ENCODE measurements at regions not wholly inside any gene's neighbourhood (a gene's known extent, or its start where the extent isn't known, plus 50 kb on each side); places are given as distances from the start of the nearest gene placed in this dataset.
"Not testable (repeated sequence)": the region's sequence is repeated elsewhere in the genome, so short reads cannot be mapped to it uniquely, and the experiment has no call there.

DNA sequence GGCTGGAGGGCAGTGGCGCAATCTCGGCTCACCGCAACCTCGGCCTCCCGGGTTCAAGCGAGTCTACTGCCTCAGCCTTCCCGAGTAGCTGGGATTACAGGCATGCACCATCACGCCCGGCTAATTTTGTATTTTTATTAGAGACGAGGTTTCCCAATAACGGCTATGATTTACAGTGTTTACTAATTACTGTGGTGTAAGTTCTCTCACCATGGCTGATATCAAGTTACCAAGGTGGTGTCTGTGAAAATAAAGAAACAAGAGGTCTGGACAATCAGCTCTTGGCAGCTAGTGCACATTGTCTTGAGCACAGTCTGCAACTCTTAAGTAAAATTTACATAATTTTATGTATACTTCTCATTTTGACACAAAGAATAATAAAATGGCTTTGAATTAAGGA is 385.5 kb upstream of the COX7C start:
- no peak for DNase-seq
- Histone ChIP-seq H3K4me1 (ENCODE audit: control insufficient read depth, insufficient read depth, low read length) (no peaks in the 10 kb centered on the region), H3K9ac (ENCODE audit: extremely low read depth, low read length, poor library complexity, severe bottlenecking) (no peak overlapping the region), H3K4me3 (ENCODE audit: low read length) (no peak overlapping the region), H3K9me3 (ENCODE audit: control insufficient read depth, low read length) (no peaks in the 10 kb centered on the region), H3K36me3 (ENCODE audit: control insufficient read depth, insufficient read depth, low read length) (no peaks in the 10 kb centered on the region), H3K27ac (ENCODE audit: low read depth, low read length) (no peak overlapping the region), H3K27me3 (ENCODE audit: control insufficient read depth, insufficient read depth, low read length, poor library complexity, severe bottlenecking) (no peaks in the 10 kb centered on the region)
- H3K4me3 Mint-ChIP-seq: no peak overlapping the region
- no peaks in the 10 kb centered on the region for H3K27me3 Mint-ChIP-seq (ENCODE audit: insufficient read depth)
- H3K9me3 Mint-ChIP-seq: no peaks in the 10 kb centered on the region
- H3K4me1 Mint-ChIP-seq: no peaks in the 10 kb centered on the region
- H3K27ac Mint-ChIP-seq: no peak overlapping the region
- H3K36me3 Mint-ChIP-seq (ENCODE audit: low read depth): no peaks in the 10 kb centered on the region
- TF ChIP-seq, protein P1, sequence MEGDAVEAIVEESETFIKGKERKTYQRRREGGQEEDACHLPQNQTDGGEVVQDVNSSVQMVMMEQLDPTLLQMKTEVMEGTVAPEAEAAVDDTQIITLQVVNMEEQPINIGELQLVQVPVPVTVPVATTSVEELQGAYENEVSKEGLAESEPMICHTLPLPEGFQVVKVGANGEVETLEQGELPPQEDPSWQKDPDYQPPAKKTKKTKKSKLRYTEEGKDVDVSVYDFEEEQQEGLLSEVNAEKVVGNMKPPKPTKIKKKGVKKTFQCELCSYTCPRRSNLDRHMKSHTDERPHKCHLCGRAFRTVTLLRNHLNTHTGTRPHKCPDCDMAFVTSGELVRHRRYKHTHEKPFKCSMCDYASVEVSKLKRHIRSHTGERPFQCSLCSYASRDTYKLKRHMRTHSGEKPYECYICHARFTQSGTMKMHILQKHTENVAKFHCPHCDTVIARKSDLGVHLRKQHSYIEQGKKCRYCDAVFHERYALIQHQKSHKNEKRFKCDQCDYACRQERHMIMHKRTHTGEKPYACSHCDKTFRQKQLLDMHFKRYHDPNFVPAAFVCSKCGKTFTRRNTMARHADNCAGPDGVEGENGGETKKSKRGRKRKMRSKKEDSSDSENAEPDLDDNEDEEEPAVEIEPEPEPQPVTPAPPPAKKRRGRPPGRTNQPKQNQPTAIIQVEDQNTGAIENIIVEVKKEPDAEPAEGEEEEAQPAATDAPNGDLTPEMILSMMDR (conservative IDR thresholded peaks at IDR 0.05): no peak
- 92 to 94% methylated on average over 7 to 11 of the region's 11 CpGs for WGBS, 2 experiments (ENCODE audit: insufficient coverage in 1 of 2, insufficient read length in 1 of 2)

DNA sequence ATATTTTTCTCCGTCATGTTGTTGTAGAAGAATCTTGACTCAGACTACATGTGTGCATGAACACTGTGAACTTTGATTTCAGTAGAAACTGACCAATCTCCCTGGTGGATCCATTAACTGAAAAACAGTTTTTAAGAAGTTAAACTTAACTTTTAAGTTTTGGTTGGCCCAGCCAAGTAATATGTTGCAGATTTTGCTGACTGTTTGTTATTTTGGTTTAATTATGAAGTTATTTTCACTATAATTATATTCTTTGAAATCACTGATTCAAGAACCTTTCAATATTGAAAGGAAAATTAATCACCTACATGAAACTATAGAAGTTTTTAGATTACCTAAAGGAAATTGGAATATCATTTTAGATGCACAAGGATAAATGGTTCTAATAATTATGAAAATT is 373.6 kb upstream of the COX7C start:
- Mint-ChIP-seq H3K4me3 (no peak overlapping the region), H3K27me3 (ENCODE audit: insufficient read depth) (no peaks in the 10 kb centered on the region), H3K36me3 (ENCODE audit: low read depth) (no peaks in the 10 kb centered on the region), H3K4me1 (no peaks in the 10 kb centered on the region), H3K27ac (no peak overlapping the region), H3K9me3 (no peaks in the 10 kb centered on the region)
- TF ChIP-seq, protein P1 (conservative IDR thresholded peaks at IDR 0.05): no peak
- H3K4me3 ChIP-seq (ENCODE audit: low read length): no peak overlapping the region
- WGBS, 2 experiments (ENCODE audit: insufficient coverage in 1 of 2, insufficient read length in 1 of 2): 0% methylated on average over 1 of the region's 1 CpG; no CpG with 5 or more reads in 1 of the 2 experiments
- no peaks in the 10 kb centered on the region for H3K9me3 ChIP-seq (ENCODE audit: control insufficient read depth, low read length)
- no peaks in the 10 kb centered on the region for H3K27me3 ChIP-seq (ENCODE audit: control insufficient read depth, insufficient read depth, low read length, poor library complexity, severe bottlenecking)
- no peak overlapping the region for H3K9ac ChIP-seq (ENCODE audit: extremely low read depth, low read length, poor library complexity, severe bottlenecking)
- no peaks in the 10 kb centered on the region for H3K36me3 ChIP-seq (ENCODE audit: control insufficient read depth, insufficient read depth, low read length)
- DNase-seq: no peak
- H3K4me1 ChIP-seq (ENCODE audit: control insufficient read depth, insufficient read depth, low read length): no peaks in the 10 kb centered on the region
- no peak overlapping the region for H3K27ac ChIP-seq (ENCODE audit: low read depth, low read length)

DNA sequence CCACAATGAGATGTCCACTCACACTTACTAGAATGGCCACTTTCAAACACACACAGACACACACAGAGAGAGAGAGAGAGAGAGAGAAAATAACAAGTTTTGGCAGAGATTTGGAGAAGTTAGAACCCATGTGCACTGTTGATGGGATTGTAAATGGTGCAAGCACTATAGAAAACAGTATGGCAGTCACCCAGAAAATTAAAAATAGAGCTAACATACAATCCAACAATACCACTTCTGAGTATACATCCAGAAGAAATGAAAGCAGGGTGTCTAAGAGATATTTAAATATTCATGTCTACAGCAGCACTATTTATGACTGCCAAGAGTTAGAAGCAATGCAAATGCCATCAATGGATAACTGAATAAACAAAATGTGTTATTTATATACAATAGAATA is 359.9 kb upstream of the COX7C start:
- Histone ChIP-seq H3K4me1 (ENCODE audit: control insufficient read depth, insufficient read depth, low read length) (no peaks in the 10 kb centered on the region), H3K9ac (ENCODE audit: extremely low read depth, low read length, poor library complexity, severe bottlenecking) (no peak overlapping the region), H3K27ac (ENCODE audit: low read depth, low read length) (no peak overlapping the region), H3K27me3 (ENCODE audit: control insufficient read depth, insufficient read depth, low read length, poor library complexity, severe bottlenecking) (no peaks in the 10 kb centered on the region), H3K4me3 (ENCODE audit: low read length) (no peak overlapping the region), H3K36me3 (ENCODE audit: control insufficient read depth, insufficient read depth, low read length) (no peaks in the 10 kb centered on the region), H3K9me3 (ENCODE audit: control insufficient read depth, low read length) (no peaks in the 10 kb centered on the region)
- no peaks in the 10 kb centered on the region for H3K27me3 Mint-ChIP-seq (ENCODE audit: insufficient read depth)
- TF ChIP-seq, protein P1 (conservative IDR thresholded peaks at IDR 0.05): no peak
- H3K27ac Mint-ChIP-seq: no peak overlapping the region
- no peaks in the 10 kb centered on the region for H3K9me3 Mint-ChIP-seq
- no peak overlapping the region for H3K4me3 Mint-ChIP-seq
- H3K4me1 Mint-ChIP-seq: no peaks in the 10 kb centered on the region
- H3K36me3 Mint-ChIP-seq (ENCODE audit: low read depth): no peaks in the 10 kb centered on the region
- DNase-seq: no peak

DNA sequence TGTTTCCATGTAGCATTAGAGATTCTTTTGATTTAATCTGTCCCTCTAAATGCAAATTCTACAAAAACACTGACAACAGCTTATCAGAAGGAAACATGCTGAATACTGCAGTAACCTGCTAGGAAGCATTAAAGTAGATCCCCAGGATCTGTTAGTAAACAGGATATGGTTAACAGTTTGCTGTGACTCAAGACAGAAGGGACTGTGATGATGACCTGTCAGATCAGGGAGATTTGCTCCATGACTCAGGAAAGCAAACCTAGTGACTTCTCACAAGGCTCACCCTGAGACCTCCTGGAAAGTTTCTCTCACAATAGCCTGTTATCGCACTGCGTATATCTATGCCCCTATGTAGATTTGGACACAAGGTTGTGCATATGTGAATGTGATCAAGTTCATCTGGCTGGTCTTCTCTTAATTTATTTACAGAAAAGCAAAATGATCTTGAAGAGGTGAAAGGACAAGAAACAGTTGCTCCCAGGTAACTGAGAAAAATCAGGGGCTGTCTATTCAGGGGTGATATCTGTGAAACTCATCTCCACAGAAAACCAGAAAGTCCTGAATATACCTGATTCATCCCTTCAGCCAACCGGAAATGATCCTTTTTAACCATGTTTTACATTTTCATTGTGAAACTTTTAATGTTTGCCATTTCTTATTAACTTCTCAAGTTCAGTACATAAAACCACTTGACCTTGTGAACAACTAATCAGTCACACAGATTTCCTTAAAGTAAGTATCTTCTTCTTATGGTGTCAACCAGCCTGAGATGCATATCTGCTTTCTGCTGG is 333.1 kb upstream of the COX7C start:
- Mint-ChIP-seq H3K27ac (peak overlapping the region; percentile 71), H3K4me1 (peaks cover 15% of the 10 kb centered on the region)
- not testable (repeated sequence) for H3K9me3 ChIP-seq (ENCODE audit: control insufficient read depth, low read length); DNase-seq; H3K4me3 ChIP-seq (ENCODE audit: low read length); H3K4me1 ChIP-seq (ENCODE audit: control insufficient read depth, insufficient read depth, low read length); H3K27me3 Mint-ChIP-seq (ENCODE audit: insufficient read depth); H3K27me3 ChIP-seq (ENCODE audit: control insufficient read depth, insufficient read depth, low read length, poor library complexity, severe bottlenecking); H3K36me3 ChIP-seq (ENCODE audit: control insufficient read depth, insufficient read depth, low read length); H3K36me3 Mint-ChIP-seq (ENCODE audit: low read depth); H3K27ac ChIP-seq (ENCODE audit: low read depth, low read length); H3K9me3 Mint-ChIP-seq; H3K9ac ChIP-seq (ENCODE audit: extremely low read depth, low read length, poor library complexity, severe bottlenecking); H3K4me3 Mint-ChIP-seq
- WGBS, 2 experiments (ENCODE audit: insufficient coverage in 1 of 2, insufficient read length in 1 of 2): 92 to 100% methylated on average over 3 of the region's 3 CpGs

DNA sequence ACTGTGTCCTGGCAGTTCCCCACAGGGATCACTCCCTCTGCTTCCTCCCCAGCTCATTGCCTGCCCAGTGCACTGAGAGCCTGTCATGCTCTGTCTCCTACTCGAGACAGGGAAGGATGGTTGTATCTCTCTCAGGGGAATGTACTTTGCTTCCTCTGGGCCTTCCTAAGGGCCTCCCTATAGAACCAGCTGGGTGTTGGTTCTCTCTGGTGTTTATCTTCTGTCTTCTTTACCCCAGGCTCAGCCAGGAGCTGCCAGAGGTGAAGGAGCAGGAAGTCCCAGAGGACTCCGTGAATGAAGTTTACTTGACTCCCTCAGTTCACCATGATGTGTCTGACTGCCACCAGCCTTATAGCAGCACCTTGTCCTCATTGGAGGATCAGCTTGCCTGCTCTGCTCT is 330.3 kb upstream of the COX7C start:
- peaks cover 15% of the 10 kb centered on the region for H3K4me1 Mint-ChIP-seq
- 87% methylated on average over 1 of the region's 2 CpGs; no CpG with 5 or more reads in 1 of the 2 experiments for WGBS, 2 experiments (ENCODE audit: insufficient coverage in 1 of 2, insufficient read length in 1 of 2)
- not testable (repeated sequence) for H3K27me3 Mint-ChIP-seq (ENCODE audit: insufficient read depth)

More for the DNA sequence above, 330.3 kb upstream of the COX7C start:
- not testable (repeated sequence) for H3K4me1 ChIP-seq (ENCODE audit: control insufficient read depth, insufficient read depth, low read length); H3K9me3 Mint-ChIP-seq; H3K9me3 ChIP-seq (ENCODE audit: control insufficient read depth, low read length); DNase-seq; H3K4me3 ChIP-seq (ENCODE audit: low read length); H3K4me3 Mint-ChIP-seq; H3K36me3 ChIP-seq (ENCODE audit: control insufficient read depth, insufficient read depth, low read length); H3K36me3 Mint-ChIP-seq (ENCODE audit: low read depth); H3K27ac ChIP-seq (ENCODE audit: low read depth, low read length); H3K27ac Mint-ChIP-seq; H3K9ac ChIP-seq (ENCODE audit: extremely low read depth, low read length, poor library complexity, severe bottlenecking); H3K27me3 ChIP-seq (ENCODE audit: control insufficient read depth, insufficient read depth, low read length, poor library complexity, severe bottlenecking)
